Panc1 (cell line): ENCODE measurements at regions not wholly inside any gene's neighbourhood (a gene's known extent, or its start where the extent isn't known, plus 50 kb on each side); places are given as distances from the start of the nearest gene placed in this dataset.

ENCODE experiments used
- CTCF ChIP-seq: fragments of 450-650 bp; IDR thresholded peaks from 2 replicates; pipeline ENCODE4 v1.5.1; 2017; ENCODE audit warnings: mild to moderate bottlenecking
- POLR2AphosphoS5 ChIP-seq: IDR thresholded peaks from 2 replicates; pipeline ENCODE4 v1.6.1; 2012; ENCODE audit warnings: mild to moderate bottlenecking, low read depth, low read length, moderate library complexity

DNA sequence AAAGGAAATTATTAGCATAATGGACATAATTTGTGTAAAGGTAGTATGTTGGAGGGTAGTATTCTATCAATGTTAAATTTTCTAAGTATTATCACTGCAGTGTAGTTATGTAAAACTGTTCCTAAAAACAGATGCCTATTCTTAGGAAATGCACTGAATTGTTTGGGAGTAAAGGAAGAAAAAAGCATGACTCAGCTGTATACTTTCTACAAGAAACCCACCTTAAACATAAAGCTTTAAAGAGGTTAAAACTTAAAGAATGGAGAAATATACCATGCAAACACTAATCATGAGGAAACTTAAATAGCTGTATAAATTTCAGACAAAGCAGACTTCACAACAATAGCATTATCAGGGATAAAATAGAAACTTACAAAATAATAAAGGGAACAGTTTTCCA is 292.9 kb downstream of the ANTXR2 start:
- TF ChIP-seq CTCF: no peak
- TF ChIP-seq POLR2AphosphoS5: no peak
